HG03025 (cell line): ENCODE measurements at regions not wholly inside any gene's neighbourhood (a gene's known extent, or its start where the extent isn't known, plus 50 kb on each side); places are given as distances from the start of the nearest gene placed in this dataset.
"Not testable (repeated sequence)": the region's sequence is repeated elsewhere in the genome, so short reads cannot be mapped to it uniquely, and the experiment has no call there.

Source experiments
- ATAC-seq: cut with Tn5 transposase; IDR thresholded peaks from one replicate; pipeline ENCODE4 v1.9.1; 2021; ENCODE audit warnings: mild to moderate bottlenecking, moderate library complexity; ENCODE audit not compliant: unreplicated experiment, low FRiP score

- no peak for ATAC-seq
Measured at GRCh38 chr16:59848296-59848695, 1114.2 kb upstream of the GOT2 start.

- no peak for ATAC-seq
Measured at GRCh38 chr16:59840169-59840568, 1106.1 kb upstream of the GOT2 start.

- ATAC-seq: no peak
Measured at GRCh38 chr16:59826767-59827166, 1092.7 kb upstream of the GOT2 start.

- ATAC-seq: not testable (repeated sequence)
Measured at GRCh38 chr16:59809488-59809887, 1075.4 kb upstream of the GOT2 start.

- no peak for ATAC-seq
Measured at GRCh38 chr16:59783191-59783590, 1049.1 kb upstream of the GOT2 start.

GRCh38 chr16:59773330-59773729, 1039.2 kb upstream of the GOT2 start:
- no peak for ATAC-seq

GRCh38 chr16:59759296-59759695, 1025.2 kb upstream of the GOT2 start:
- no peak for ATAC-seq

- no peak for ATAC-seq
Measured at GRCh38 chr16:59758848-59759247, 1024.7 kb upstream of the GOT2 start.

- no peak for ATAC-seq
Measured at GRCh38 chr16:59754854-59755253, 1020.7 kb upstream of the GOT2 start.

GRCh38 chr16:59749662-59750336, 1015.7 kb upstream of the GOT2 start:
- no peak for ATAC-seq

- no peak for ATAC-seq
Measured at GRCh38 chr16:59748531-59748930, 1014.4 kb upstream of the GOT2 start.

GRCh38 chr16:59743504-59743903, 1009.4 kb upstream of the GOT2 start:
- ATAC-seq: no peak

GRCh38 chr16:59740858-59741257, 1006.7 kb upstream of the GOT2 start:
- ATAC-seq: no peak

- ATAC-seq: no peak
Measured at GRCh38 chr16:59737274-59737673, 1003.2 kb upstream of the GOT2 start.

- ATAC-seq: no peak
Measured at GRCh38 chr16:59733321-59733720, 999.2 kb upstream of the GOT2 start.

- no peak for ATAC-seq
Measured at GRCh38 chr16:59729613-59730012, 995.5 kb upstream of the GOT2 start.

GRCh38 chr16:59719121-59719520, 985.0 kb upstream of the GOT2 start:
- no peak for ATAC-seq

- ATAC-seq: no peak
Measured at GRCh38 chr16:59707436-59708226, 973.5 kb upstream of the GOT2 start.

GRCh38 chr16:59701963-59702930, 968.1 kb upstream of the GOT2 start:
- ATAC-seq: no peak

GRCh38 chr16:59699786-59700185, 965.7 kb upstream of the GOT2 start:
- ATAC-seq: no peak
